GM19463 (cell line): ENCODE measurements at regions not wholly inside any gene's neighbourhood (a gene's known extent, or its start where the extent isn't known, plus 50 kb on each side); places are given as distances from the start of the nearest gene placed in this dataset.
"Not testable (repeated sequence)": the region's sequence is repeated elsewhere in the genome, so short reads cannot be mapped to it uniquely, and the experiment has no call there.

Source experiments
- ATAC-seq: cut with Tn5 transposase; IDR thresholded peaks from one replicate; pipeline ENCODE4 v1.9.1; 2021; ENCODE audit warnings: mild to moderate bottlenecking, moderate library complexity; ENCODE audit not compliant: unreplicated experiment

DNA sequence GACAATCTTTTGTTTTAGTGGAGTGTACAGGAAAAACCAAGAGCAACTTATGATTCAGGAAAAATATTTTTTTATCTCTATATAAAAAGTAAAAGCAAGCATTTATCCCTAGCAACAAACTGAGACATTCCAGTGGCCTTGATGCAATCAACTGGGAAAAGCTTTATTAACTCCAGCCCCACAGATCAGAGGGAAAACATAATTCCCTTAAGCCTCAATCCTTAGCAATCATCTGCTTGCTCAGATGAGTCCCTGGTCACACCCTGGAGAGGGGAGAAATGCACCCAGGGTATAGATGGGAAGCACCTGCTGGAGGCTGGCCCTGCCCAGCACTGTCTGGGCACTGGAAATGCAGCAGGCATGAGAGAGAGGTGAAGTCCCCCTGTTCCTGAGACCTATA is 636.6 kb downstream of the TNS3 start:
- no peak for ATAC-seq

DNA sequence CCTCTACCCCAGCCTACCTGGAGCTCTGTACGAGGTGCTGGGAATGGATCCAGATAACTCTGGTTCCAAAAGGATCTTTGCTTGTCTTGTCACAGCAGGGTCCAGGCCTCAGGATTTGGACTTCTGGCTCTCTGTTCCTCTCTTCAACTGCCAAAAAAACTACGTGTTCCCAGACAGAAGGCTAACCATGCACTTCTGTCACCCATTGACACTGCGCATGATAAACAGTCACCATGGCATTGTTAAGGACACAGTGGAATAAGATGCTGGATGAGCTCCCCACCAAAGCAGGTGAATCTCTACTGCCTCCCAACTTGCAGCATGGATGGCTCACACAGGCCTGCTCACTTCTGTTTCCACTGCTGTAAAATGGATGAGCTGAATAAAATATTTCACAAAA is 637.9 kb downstream of the TNS3 start:
- ATAC-seq, result no peak

DNA sequence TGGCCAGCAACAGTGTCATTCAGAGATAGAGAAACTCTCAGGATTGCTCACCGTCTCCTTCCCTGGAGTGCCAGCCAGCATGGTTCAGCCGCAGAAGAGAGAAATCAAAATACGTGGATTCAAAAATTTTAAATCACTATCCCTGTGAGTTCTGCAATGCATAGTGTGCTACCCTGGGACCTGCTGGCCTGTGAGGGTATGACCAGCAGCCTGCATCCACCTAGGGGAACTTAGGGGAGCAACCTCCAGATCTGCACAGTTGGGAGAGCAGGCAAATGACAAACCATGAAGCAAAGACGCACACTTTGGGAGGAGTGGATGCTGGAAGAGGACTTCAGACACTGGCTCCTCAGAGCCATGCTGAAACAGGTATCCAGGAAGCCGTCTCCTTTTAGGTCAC is 639.3 kb downstream of the TNS3 start:
- no peak for ATAC-seq

DNA sequence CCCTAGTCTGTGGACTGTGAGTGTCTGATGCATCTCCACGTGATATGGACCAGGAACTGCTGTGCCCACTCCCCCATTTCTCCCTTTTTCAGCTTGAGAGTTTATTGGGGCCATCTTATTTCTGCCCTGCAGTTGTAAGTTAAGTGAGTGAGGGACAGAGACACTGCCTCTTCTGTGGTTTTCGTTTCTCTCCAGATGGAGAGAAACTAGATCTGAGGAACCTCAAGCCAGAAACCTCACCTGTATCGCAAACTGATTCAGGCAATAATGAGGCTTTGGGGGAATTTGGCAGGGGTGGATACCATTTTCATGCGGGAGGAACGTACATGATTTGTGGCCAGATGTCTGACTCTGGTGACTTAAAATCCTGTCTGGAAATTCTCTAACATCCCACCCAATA is 641.7 kb downstream of the TNS3 start:
- no peak for ATAC-seq

DNA sequence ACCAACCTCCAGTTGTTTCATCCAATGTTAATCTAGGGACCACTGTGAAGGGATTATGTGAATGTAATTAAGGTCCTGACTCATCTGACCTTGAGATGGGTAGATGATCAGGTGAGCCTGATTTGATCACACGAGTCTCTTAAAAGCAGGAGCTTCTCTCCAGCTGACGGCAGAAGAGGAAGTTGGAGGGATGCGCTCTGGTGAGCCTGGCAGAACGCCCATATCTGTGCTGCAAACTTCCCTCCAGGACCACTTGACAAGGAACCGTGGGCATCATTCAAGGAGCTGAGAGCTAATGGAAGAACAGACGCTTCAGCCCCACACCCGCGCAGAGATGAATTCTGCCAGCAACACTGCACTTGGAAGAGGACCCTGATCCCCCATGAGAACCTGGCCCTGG is 642.4 kb downstream of the TNS3 start:
- no peak for ATAC-seq

DNA sequence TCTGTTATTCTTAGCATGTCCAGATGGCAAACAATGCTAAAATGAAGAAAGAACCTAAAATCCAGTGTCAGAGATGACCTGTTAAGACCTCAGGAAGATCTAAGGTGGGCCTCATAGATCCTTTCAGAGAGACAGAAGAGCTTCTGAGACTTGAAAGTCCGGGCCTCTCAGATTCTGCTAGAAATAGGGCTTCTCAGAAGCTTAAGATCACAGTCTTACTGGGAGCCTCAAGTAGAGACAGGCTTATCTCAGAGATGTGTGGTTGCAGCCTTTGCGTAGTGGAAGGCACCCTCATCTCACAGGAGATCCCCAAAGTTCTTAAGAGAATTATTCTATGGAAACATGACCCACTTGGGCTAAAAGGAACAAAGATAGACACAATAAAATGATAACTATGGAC is 642.8 kb downstream of the TNS3 start:
- no peak for ATAC-seq

DNA sequence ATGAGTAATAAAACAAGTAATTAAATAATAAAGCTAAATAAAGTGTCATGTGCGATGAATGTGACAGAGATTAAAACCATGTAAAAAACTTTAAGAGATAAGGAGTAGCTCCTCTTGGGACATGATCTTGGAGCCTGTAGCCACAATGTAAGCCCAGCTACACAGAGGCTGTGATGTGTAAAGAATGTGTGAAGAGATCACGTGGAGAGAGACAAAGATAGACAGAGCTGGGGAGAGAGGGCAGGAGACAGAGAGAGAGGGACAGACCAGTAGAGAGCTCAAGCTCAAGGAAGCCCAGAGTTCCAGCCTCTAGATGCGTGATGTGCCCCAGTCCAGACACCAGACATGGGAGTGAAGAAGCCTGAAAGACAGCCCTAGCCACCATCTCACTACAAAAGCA is 644.1 kb downstream of the TNS3 start:
- ATAC-seq, result no peak

DNA sequence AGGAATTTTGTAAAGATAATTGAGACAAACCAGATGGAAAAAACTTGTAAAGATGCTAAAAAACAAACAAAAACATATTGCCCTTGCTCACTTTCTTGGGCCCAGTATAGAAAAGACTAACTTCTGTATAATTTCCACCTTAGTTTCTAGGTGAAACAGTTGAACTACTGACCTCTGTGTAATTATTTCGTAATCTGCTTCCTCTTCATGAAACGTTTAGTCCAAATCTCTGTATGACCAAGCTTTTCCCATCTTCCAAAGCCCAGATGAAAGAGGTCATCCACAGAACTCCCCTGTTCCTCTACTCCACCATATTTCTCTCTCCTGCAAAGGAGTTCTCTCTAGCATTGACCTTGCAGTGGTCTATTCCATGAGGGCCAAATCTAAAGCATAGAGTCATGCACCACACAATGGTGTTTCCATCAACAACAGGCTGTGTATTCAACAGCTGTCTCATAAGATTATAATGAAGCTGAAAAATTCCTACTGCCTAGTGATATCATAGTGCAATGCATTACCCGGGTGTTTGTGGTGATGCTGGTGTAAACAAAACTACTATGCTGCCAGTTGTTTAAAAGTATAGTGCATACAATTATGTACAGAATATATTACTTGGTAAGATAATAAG is 647.6 kb downstream of the TNS3 start:
- no peak for ATAC-seq

DNA sequence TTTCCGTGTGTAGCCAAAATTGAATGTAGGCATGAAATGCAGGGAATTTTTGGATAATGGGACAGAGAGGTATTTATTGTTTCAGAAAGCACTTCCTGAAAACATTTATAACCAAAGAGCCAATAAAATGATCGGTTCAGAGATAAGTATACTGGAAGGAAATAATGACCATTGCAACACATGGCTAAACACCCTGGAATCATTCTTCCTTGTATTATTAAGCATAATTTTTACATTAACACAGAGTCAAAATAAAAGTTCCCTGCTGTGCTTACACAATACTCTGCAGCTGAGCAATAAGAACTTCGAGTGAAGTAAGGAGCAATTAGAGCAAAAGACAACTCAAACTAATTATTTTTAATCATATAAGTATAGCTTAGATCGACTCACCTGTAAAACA is 648.3 kb downstream of the TNS3 start:
- ATAC-seq, result no peak

DNA sequence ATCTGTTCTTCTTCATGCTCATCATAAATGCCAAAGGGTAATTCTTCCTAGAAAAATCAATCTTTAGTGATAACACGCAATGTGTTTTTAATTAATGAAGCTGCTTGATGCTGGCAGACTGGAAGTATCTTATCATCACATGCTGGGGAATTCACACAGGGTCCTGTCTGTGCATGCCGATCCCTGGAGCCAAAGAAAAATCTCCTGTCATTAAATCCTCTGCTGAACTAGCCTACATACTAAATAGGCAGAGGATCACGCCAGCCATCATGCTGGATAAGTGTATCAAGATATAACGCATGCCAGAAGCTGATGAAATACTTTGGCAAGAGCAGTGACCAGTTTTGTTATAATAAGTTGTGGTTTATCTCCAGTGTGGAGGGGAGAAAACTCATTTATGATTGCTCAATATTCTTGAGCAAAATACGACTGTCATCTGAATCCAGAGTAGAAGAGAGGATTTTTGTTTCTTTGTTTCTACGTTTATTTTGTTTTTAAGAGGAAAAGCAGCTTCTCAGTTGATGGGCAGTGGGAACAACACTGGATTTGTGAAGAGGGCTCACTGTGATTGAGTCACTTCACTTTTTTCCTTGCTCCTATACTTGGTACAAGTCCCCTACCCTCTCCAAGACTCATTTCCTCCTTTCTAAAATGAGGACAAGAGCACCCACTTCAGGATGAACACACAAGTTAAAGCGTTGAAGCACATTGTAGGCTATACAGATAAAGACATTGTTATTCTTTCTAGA is 649.1 kb downstream of the TNS3 start:
- no peak for ATAC-seq

DNA sequence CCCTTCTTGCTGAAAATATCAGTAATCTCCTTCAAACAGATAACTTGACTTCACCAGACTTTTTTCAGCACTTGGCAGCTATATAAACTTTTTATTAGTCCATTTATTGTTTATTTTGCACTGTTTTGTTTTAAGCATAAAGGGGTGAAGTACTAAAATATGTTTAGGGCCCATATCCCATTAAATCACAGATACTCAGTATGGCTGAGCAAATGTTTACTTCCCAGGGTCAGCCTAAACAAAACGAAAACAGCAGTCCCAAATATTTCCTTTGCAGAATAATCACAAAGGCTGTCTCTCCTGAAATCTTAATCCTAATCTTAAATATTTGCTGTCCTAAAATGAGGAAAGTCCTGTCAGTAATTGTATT is 649.6 kb downstream of the TNS3 start:
- ATAC-seq, result no peak

DNA sequence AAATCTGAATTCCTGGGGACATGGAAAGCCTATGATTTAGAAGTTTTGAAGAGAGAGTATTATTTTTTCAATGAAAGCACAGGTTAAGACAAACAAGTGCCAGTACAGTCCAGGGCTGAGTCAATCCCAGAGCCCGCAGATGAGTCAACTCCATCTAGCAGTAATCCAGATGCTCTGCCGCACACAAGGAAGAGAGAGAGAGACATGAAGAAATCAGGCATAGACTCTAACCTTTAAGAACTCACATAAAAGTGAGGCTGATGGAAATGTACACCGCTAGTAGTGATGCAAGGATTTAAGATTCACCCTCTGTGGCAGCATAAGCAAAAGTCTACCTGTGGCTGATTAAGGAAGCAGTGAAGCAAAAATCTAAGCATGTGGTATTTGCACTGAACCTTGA is 651.5 kb downstream of the TNS3 start:
- ATAC-seq, result no peak

DNA sequence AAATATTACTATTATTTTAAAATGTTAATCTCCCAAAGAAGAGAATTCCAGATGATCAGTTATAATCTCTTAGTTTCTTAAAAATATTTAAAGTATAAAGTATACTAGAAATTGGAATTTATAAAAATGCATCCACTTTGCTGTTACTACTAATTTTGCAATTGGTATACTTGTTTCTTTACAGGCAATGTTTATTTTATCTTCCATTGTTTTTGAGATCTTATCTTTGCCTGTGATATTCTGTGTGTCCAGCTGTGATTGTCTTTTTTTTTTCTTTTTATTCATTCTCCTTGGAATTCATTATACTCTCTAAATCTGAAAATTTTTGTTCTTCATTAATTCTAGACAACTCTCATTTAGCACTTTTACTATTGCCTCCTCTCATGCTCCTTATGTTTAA is 652.6 kb downstream of the TNS3 start:
- no peak for ATAC-seq

DNA sequence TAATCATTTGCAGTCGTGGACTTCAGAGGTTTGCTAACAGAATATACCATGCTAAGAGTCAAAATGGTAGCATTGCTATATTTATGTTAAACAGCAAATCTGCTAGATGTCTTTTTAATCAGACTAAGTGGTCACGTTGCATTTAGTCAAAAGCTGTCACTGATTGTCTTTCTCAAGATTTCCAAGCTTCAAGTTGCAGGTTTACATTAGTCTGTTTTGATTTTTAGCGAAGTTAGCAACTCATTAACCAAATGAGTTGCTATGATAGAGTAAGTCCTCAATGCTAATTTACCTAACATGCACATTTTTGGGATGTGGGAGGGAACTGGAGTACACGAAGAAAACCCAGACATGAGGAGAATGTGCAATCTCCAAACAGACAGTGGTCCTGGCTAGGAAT is 653.2 kb downstream of the TNS3 start:
- no peak for ATAC-seq

DNA sequence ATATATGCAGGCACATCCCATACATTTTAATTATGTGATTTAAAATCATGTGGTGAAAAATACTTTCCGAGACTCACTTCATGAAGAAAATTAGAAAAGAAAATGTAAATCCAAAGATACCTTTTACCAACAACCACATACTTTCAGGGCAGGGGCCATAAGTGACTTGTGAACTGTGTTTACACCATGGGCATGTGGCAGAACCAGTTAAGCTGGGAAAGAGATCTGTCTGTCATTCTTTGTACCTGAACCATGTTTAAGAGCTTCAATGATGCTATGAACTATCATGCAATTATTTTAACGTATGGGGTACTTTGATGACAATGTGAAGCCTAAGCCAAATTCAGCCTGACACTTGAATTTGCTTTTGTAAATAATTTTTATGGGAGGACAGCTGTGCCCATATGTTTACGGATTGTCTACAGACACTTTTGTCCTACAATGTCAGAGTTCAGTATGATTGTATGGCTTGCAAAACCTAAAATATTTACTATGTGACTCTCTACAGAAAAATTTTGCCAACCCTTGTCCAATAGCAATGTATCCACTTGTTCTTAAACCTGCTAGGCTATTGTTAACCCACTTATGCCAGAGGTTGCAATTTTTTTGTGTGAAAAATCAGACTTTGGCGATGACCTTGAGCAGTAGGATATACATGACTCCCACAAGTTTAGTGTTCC is 654.6 kb downstream of the TNS3 start:
- no peak for ATAC-seq

DNA sequence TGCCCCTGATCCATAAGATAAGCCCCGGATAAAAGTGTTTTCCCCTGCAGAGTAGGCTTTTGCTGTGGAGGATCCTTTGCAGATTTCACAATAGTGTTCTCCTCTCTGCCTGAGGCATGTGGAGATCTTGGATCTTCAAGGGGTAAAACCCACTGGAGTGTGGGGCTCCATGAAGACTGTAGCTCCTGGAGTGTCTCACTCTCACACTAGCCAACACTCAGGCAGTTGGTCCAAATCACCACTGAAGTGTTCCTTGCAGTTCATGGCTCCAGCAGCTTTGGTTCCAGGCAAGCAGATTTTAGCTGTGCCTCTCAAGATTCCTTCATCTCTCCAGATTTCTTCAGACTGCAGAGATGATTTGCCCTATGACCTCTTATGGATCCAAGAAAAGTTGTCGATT is 665.3 kb downstream of the TNS3 start:
- no peak for ATAC-seq

DNA sequence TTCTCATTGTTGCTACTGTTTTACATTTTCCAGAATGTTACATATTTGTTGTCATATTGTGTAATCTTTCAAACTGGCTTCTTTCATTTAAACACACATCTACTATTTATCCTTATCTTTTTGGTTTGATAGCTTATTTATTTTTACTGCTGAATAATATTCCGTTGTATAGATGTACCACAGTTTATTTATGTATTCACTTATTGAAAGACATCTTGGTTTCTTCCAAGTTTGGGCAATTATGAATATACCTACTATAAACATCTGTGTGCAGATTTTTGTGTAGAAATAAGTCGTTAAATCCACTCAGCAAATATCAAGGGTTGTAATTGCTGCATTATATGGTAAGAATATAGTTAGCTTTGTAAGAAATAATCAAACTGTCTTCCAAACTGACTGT is 669.2 kb downstream of the TNS3 start:
- no peak for ATAC-seq

DNA sequence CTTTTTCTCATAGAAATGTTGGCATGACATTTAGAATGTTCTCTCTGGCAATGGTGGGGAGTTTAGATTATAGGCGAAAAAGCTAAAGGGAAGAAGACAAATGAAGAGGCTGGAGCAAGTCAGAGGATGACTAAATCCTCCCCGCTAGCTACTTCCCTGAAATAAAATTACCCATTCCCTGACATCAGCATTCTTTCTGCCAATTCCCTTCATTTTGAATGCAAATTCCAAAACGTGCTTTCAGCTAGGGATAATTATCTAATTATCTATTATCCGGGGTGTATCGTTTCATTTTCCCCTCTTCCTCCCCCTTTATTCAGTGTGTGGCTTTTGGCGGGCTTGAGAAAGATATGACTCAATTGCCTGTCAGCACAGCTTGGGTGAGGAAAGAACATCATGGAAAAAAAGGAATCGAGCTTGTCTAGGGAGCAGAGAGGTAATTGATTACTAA is 672.3 kb downstream of the TNS3 start:
- no peak for ATAC-seq

DNA sequence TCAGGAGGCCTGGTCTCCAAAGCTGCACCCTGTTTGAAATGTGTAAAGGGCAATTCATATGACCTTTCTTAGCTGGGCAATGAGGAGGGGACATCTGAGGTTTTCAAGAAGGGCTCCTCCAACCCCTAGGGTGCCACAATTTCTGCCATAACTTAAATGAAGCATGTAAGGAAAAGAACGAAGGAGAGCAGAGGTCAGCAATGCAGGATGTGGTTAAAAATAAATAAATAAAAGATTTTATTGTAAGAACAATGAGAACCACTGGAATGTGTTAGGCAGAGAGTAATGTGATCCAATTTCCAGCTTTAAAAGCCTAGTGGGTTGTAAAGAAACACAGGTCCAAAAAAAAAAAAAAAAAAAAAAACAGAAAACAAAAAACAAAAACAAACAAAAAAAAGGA is 673.1 kb downstream of the TNS3 start:
- ATAC-seq, result no peak

DNA sequence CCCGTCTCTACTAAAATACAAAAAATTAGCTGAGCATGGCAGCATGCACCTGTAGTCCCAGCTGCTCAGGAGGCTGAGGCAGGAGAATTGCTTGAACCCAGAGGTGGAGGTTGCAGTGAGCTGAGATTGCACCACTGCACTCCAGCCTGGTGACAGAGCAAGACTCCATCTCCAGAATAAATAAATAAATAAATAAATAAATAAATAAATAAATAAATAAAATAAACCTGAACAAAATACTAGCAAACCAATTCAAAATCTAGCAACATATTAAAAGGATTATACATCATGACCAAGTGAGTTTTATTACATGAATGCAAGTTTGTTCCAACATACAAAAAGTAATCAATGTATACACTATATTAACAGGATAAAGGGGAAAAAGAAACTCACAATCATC is 677.4 kb downstream of the TNS3 start:
- not testable (repeated sequence) for ATAC-seq

DNA sequence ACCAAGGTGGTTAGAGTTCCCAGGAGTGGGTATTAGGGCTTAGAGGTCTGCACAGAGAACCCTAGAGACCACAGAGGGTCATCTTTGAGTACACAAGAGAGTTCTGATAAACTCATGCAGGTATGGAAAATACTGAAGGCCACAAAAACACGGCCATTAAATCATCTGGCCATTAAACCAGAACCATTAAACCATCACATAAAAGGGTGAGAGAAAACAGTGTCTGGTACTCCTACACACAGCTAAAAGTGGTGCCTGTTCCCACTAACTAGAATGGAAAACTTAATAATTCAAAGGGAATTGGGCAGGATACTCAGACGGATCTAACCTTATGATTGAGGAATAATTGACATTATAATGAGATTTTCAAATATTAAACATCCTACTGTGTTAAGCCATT is 679.4 kb downstream of the TNS3 start:
- ATAC-seq, result no peak
